CD4-positive, alpha-beta T cell treated with Interleukin-15 for 4 hours (primary cell): ENCODE measurements at regions not wholly inside any gene's neighbourhood (a gene's known extent, or its start where the extent isn't known, plus 50 kb on each side); places are given as distances from the start of the nearest gene placed in this dataset.
"Not testable (repeated sequence)": the region's sequence is repeated elsewhere in the genome, so short reads cannot be mapped to it uniquely, and the experiment has no call there.

Experiments
- DNase-seq: peaks from one replicate; pipeline ENCODE4 v3.0.0-alpha.2; 2020; ENCODE audit warnings: low spot score

DNA sequence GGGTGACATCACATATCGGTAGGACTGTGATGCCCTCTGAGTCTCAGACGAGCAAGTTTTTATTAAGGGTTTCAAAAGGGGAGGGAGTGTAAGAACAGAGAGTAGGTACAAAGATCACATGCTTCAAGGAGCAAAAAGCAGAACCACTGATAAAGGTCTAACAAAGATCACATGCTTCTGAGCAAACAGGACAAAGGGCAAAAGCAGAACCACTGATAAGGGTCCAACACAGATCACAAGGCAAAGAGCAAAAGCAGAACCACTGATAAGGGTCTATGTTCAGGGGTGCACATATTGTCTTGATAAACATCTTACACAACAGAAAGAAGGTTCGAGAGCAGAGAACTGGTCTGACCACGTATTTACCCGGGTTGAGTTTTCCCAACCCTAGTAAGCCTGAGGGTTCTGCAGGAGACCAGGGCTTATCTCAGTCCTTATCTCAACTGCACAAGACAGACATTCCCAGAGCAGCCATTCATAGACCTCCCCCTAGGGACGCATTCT is 604.2 kb upstream of the GYPC start:
- DNase-seq, result not testable (repeated sequence)

GRCh38 chr2:126059379-126059778 is 596.6 kb upstream of the GYPC start:
- no peak for DNase-seq

DNA sequence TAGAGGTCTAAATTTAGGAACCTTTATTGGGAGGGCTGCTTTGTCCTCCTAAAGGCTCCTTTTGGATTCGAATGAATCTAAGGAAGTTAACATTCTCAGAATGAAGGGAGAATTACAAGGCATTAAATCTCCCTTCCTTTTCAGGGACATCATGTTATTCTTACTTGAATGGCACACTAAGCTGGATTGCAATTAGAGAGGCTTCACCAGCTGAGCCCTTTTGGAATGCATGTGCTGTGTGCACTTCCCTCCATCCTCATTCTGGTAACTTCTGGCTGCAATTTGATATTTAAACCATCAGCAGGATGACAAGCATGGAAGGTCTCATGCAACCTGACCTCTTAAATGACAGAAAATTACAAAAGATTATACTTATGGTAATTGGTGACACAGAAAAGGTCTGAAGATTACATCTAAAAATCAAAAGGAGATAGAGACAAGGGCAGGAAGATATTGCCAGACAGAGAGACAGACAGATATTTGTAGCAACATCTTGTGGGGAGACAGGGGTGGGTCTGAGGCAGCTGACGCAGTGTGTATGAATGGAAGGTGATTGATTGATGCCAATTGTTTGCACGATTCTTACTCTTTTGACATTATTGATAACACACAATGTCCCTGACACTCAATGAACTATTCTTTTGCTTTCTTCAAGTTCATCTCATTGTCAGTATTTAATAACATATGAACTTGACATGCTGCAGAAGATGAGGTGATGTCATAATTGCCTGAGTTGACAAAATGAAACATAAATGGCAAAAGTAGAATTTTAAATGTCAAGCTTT is 570.8 kb upstream of the GYPC start:
- DNase-seq, result no peak

DNA sequence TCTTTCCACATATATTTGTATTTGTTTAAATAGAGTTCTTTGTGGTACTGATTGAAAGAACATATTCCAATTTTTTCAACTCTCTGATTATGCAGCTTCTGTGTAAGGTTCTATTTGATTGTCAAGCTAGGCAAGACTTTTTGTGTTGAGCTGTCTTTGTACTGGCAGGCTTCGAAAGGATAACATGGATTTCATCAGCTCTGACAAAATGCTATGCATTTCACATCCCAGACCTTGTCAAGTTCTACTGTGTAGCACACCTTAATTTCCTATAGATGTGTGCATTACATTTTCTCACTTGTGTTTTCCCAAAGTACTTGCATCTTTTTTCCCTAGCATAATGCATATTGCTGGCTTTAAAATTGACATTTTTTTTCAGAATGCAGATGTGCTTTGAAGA is 555.0 kb upstream of the GYPC start:
- no peak for DNase-seq

GRCh38 chr2:126106006-126106405 is 550.0 kb upstream of the GYPC start:
- no peak for DNase-seq

- DNase-seq, result no peak
These were observed 548.1 kb upstream of the GYPC start for GRCh38 chr2:126107883-126108282.

DNA sequence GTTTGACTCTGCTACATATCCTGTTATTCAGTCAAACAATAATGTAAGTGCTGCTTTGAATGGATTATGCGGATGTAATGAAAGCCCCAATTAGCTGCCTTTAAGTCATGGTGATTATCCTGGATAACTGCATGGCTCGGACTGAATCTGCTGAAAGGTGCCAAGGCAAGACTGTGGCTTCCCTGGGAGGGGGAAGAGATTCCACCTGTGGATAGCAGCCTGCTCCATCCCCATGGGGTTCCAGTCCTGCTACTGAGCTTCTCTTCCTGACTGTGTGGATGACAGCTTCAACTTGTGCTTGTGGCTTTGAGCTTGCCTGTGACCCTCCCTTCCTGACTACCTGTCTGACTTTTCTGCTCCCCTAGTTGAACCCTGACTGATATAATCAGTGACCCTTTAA is 540.0 kb upstream of the GYPC start:
- no peak for DNase-seq

- DNase-seq, result no peak
These were observed 538.1 kb upstream of the GYPC start for GRCh38 chr2:126117886-126118285.

GRCh38 chr2:126145752-126146151 is 510.2 kb upstream of the GYPC start:
- DNase-seq, result no peak

GRCh38 chr2:126154256-126154785 is 501.6 kb upstream of the GYPC start:
- DNase-seq, result no peak

DNA sequence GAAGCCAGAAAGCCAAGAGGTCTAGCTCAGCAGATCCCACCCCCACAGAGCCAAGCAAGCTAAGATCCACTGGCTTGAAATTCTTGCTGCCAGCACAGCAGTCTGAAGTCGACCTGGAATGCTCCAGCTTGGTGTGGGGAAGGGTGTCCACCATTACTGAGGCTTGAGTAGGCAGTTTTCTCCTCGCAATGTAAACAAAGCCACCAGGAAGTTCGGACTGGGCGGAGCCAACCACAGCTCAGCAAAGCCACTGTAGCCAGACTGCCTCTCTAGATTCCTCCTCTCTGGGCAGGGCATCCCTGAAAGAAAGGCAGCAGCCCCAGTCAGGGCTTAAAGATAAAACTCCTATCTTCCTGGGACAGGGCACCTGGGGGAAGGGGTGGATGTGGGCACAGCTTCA is 495.0 kb upstream of the GYPC start:
- not testable (repeated sequence) for DNase-seq

DNA sequence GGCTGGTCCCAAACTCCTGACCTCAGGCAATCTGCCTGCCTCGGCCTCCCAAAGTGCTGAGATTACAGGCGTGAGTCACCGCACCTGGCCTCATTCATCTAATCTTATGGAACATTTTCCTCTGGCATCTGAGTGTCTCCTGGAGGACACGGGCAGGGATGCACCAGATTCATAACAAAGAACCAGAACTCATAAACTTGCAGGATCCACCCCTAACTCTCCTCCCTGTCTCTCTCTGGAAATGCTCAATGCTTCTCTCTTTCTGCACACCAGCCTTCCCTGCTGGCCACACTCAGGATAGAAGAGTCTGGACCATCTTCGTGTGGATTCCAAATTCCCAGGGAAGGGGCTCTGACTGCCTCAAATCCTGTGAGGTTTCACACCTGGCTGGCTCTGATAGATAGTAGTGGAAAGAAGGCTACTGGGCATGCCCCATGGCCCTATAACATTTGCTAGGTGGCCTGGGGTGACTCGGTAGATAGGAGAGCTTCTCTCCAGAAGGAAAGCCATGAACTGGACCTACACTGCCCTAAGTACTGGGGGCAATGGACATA is 483.2 kb upstream of the GYPC start:
- DNase-seq, result no peak

- no peak for DNase-seq
These were observed 480.7 kb upstream of the GYPC start for GRCh38 chr2:126175222-126175621.

DNA sequence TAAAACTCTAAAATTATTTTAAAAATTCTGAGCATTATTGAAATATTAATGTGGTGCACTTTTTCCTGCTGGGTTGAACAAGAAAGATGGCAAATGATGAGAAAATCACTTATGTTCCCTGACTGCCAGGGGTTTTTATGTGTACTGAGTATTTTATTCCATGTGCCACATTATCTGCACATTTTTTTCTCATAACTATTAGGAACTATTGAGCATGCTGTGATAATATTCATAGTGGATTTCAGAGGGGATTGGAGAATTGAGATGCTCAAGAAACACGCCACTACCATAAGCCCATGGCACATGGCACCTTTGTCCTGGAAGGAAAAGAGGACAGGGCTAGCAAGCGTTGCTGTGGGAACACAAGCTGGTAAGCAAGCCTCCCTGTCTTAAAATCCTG is 478.5 kb upstream of the GYPC start:
- no peak for DNase-seq

DNA sequence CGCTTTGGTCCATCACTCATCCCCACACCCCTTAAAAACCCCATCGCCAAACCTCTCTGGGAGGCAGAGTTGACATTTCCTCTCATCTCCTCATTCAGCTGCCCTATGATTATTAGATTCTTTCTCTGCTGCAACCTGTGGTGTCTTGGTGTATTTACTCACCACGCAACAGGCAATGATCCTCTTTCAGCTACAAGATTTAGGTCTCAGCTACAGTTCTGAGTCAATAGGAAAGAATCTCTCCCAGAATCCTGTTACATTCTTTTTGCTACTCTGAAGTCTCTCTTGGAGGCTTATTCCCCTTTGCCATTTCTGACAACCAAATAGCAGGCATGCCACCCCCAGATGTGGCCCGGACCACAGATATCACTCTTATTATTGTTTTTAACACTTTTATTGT is 468.3 kb upstream of the GYPC start:
- no peak for DNase-seq

DNA sequence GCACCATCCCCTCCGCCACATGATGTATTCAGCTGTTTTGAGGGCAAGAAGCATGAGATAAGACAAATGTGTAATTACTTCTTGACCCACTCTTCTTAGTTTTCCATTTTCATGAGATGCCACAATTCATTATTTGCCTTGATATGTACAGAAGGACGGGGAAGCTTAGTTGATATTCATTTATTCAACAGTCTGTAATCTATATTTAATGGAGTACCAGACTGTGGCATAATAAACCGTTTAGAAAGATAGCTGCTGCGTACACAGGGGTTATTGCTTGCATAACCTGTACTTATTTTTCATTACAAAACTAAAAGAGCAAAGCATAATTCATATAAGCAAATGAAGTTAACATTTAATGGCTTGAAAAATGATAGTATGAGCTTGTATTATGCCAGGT is 466.4 kb upstream of the GYPC start:
- DNase-seq, result no peak

DNA sequence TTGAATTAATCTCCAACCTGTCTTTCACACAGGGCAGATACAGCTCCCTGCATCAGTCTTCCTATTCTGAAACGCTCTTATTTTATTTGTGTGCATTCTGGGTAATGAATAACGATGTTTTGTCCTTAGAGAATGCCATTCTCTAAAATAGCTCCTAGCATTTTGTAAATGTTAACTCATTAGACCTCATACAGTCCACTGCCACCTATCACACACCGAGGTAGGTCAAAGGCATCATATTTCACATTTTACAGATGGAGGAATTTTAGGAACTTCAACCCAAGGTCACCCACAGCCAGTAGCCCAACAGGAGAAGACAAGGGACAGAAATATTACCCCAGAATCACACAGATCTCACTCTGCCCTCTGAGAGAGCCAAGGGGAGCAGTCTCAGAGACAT is 455.4 kb upstream of the GYPC start:
- DNase-seq, result no peak

GRCh38 chr2:126208266-126208665 is 447.7 kb upstream of the GYPC start:
- no peak for DNase-seq

DNA sequence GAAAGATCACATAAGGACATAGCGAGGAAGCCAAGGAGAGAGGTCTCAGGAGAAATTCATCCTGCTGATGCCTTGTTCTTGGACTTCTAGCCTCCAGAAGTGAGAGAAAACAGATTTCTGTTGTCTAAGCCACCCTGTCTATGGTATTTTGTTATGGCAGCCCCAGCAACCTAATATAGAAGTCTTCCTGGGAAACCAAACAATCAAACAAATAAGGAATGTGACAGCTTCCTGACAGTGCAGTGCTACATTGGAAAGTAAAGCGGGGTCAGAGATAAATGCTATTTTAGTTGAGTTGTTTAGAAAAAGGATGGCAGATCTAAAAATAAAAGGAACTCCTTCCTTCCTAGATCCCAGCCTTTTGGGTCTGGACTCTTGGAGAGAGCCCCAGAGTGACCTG is 443.2 kb upstream of the GYPC start:
- no peak for DNase-seq

GRCh38 chr2:126219081-126219480 is 436.9 kb upstream of the GYPC start:
- DNase-seq, result no peak

DNA sequence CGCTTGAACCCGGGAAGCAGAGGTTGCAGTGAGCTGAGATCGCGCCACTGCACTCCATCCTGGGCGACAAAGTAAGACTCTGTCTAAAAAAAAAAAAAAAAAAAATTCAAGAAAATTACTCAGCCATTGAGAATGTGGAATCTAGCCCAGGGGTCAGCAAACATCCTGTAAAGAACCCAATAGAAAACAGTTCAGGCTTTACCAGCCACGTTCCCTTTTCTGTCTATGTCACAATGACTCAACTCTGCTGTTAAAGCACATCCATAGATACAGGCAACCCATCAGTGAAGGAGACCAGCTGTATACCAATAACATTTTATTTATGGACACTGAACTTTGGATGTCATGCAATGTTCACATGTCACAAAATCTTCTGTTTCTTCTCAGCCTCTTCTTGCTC is 435.6 kb upstream of the GYPC start:
- DNase-seq, result no peak

- no peak for DNase-seq
These were observed 434.5 kb upstream of the GYPC start for GRCh38 chr2:126221506-126221905.

- no peak for DNase-seq
These were observed 433.7 kb upstream of the GYPC start for GRCh38 chr2:126222278-126222677.

DNA sequence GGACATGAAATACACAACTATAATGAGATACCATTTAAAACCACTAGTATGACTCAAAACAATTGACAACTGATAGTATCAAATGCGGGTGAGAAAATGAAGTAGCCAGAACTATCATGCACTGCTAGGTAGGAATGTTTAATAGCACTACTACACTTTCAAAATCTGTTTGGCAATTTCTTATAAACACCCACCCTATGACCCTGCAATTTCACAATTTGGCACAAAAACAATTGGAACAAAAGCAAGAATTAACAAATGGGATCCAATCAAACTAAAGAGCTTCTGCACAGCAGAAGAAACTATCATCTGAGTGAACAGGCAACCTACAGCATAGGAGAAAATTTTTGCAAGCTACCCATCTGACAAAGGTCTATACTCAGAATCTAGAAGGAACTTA is 431.2 kb upstream of the GYPC start:
- DNase-seq, result no peak
